HL-60 (cell line): ENCODE measurements at regions not wholly inside any gene's neighbourhood (a gene's known extent, or its start where the extent isn't known, plus 50 kb on each side); places are given as distances from the start of the nearest gene placed in this dataset.

ENCODE experiments used
- CTCF ChIP-seq: IDR thresholded peaks from one replicate; pipeline ENCODE4 v1.5.1; 2011; ENCODE audit warnings: low read length, control low read depth, inconsistent platforms; ENCODE audit not compliant: insufficient read depth
- GABPA ChIP-seq: IDR thresholded peaks from 2 replicates; pipeline ENCODE4 v1.6.1; 2012; ENCODE audit warnings: low read depth

GRCh38 chr6:68059261-68059660 lies 575.8 kb upstream of the ADGRB3 start:
- TF ChIP-seq CTCF (no peak), GABPA (no peak)
